NCI-H2107 (cell line): ENCODE measurements at regions not wholly inside any gene's neighbourhood (a gene's known extent, or its start where the extent isn't known, plus 50 kb on each side); places are given as distances from the start of the nearest gene placed in this dataset.

Experiments used
- DNase-seq: peaks from one replicate; lab custom pipeline; 2025; lab: John Stamatoyannopoulos, UW

- DNase-seq, result no peak
Observed at GRCh38 chr2:65649811-65650589, 217.6 kb upstream of the SPRED2 start.

- DNase-seq, result no peak
Observed at GRCh38 chr2:65647249-65647842, 214.9 kb upstream of the SPRED2 start.

- DNase-seq, result no peak
Observed at GRCh38 chr2:65640793-65641103, 208.3 kb upstream of the SPRED2 start.

DNA sequence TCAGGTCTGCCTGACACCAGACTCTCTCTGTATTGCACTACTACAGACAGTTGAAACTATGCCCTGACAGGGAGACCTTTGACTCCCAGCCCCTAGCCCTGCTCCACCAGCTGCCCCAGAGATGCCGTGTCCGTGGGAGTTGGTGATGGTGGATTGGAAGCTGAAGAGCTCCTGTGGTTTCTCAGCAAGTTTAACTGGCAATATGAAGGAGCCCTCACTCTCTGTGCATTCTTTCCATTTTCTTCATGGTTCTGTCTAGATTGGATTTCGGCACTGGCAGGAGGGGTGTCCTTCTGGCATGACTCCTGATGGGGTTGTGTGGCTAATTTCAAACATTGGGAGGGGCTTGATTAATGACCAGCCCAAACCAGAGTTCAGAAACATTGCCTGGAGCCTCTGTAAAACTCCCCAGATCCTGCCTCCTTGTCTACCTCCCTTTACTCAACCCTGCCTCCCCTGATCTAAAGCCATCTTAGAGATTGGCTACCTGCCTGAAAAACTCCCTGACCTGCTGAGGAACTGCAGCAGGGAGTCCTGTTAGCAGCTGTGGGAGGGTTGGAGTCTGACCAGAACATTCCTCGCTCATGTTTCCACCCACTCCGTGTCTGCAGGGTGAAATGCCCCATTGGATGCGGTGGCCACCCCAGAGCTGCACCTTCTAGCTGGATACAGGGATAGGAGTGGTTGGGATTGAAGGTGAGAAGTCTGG, 206.9 kb upstream of the SPRED2 start:
- no peak for DNase-seq

- DNase-seq, result no peak
Observed at GRCh38 chr2:65638443-65638842, 206.0 kb upstream of the SPRED2 start.

DNA sequence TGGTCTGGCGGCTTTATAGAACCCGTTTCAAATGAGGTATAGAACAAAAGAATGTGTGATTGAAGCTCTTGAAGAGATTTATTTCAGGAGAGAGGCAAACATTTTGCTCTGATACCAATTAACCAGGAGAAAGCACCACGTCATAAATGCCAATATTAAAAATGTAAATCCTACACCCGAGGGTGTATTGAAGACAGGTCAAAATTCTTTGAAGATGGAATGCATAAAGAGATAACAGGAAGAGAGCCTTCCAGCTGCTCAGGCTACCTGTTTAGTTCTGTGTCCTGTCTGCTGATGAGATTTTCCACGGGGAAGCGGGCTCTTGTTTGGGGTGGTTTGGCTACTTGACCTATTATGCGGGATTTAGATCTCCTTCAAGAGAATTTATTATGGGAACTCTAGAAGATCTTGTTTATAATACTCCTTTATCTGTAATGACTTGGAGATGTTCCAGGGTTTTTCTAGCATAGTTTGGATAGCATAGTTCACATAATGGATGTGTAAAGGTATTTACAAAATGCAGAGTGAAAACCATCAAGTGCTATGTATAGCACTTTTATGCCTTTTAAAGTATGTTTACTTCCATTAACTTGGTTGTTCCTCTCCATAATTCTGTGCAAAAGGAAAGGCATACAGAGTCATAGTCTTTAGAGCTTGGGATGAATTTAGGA, 204.5 kb upstream of the SPRED2 start:
- no peak for DNase-seq

GRCh38 chr2:65636024-65636423, 203.6 kb upstream of the SPRED2 start:
- DNase-seq, result no peak

GRCh38 chr2:65634304-65634703, 201.9 kb upstream of the SPRED2 start:
- no peak for DNase-seq

- no peak for DNase-seq
Observed at GRCh38 chr2:65630643-65631042, 198.2 kb upstream of the SPRED2 start.

GRCh38 chr2:65628156-65628555, 195.8 kb upstream of the SPRED2 start:
- no peak for DNase-seq

DNA sequence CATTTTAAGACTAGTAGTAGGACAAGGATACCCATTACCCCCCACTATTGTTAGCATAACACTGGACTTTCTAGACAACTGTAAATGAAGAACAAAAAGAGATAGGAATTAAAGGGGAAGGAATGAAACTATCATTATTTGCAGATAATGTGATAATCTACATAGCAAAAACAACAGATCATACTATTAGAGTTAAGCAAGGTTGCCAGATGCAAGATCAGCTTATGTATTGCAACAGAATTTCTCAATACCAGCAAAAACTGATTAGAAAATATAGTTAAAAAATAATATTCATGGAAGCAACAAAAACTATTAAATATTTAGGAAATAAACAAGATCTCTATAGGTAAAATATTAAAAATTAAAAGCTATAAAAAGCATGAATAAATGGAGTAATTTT, 194.4 kb upstream of the SPRED2 start:
- no peak for DNase-seq

DNA sequence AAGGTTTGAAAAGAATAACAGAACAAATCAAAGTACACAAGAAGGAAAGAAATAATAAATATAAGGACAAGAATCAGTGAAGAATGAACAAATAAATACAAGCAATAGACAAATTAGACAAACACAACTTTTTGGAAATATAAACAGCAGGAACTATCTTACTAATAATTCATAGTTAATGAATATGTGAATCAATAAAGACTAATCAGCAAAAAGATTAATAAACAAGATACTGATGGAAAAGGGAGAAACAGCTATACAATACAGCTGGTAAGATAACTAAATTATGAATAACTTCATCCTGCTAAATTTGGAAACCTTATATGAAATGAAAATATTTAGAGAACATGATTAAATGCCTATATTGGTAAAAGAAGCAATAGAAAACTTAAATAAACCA, 193.6 kb upstream of the SPRED2 start:
- DNase-seq, result no peak

GRCh38 chr2:65622951-65623535, 190.6 kb upstream of the SPRED2 start:
- no peak for DNase-seq

DNA sequence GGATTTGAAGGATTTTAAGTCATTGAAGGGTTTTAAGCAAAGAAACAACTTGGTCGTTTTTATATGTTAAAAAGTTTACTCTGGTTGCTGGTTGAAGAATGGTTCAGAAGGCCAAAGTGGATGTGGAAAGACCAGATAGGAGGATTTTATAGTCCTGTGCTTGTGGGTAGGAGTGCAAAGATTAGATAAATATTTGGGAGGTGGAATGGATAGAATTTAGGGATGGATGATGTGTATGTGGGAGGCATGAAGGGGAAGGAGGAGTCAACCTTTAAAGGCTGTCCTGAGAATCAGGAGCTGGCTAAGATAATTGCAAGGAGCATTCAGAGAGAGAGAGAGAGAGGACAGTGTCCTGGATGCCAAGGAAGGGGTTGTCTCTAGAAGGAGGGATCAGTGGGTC, 190.1 kb upstream of the SPRED2 start:
- no peak for DNase-seq

- DNase-seq, result no peak
Observed at GRCh38 chr2:65620524-65620923, 188.1 kb upstream of the SPRED2 start.

- no peak for DNase-seq
Observed at GRCh38 chr2:65620026-65620425, 187.6 kb upstream of the SPRED2 start.

DNA sequence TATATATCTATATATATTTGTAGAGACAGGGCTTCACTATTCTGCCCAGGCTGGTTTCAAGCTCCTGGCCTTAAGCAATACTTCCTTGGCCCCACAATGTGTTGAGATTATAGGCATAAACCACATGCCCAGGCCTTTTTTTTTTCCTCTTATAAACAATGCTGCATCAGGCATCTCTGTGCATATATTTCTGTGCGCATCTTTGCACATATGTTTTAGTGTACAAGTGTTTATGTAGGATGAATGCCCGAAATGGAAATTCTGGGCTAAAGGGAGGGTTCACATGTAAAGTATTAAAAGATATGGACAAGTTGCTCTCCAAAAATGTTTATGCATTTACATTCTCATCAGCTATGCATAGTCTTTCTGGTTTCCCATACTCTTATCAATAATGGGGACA, 183.2 kb upstream of the SPRED2 start:
- no peak for DNase-seq

DNA sequence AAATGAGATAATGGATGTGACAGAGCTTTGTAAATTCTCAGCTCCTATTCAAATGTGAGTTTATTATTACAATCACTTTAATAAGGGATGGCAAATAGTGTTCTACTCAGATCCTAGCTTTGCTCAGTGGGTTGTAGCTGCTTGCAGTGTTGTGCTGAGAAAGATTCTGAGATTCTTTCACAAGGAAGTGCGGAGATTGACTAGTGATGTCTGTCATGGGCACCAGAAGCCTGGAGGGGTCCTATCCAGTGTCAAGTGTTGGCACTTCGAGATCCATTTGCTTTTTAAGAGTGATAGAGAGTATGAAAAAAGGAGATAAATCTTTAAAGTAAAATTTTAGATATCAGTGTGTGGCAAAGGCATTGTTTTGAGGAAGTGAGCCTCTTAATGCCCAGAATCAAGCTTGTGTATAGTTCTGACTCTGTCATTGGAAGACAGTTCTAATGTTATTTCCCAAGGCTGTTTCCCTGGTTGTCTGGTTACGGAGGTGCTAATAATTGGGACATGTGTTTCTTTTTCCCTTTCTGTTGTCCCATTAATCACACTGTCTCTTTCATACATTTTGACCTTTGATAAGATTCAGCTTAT, 181.7 kb upstream of the SPRED2 start:
- DNase-seq, result no peak

GRCh38 chr2:65611488-65611887, 179.1 kb upstream of the SPRED2 start:
- DNase-seq, result no peak

GRCh38 chr2:65608916-65609315, 176.5 kb upstream of the SPRED2 start:
- DNase-seq, result no peak

GRCh38 chr2:65608466-65608865, 176.1 kb upstream of the SPRED2 start:
- no peak for DNase-seq

DNA sequence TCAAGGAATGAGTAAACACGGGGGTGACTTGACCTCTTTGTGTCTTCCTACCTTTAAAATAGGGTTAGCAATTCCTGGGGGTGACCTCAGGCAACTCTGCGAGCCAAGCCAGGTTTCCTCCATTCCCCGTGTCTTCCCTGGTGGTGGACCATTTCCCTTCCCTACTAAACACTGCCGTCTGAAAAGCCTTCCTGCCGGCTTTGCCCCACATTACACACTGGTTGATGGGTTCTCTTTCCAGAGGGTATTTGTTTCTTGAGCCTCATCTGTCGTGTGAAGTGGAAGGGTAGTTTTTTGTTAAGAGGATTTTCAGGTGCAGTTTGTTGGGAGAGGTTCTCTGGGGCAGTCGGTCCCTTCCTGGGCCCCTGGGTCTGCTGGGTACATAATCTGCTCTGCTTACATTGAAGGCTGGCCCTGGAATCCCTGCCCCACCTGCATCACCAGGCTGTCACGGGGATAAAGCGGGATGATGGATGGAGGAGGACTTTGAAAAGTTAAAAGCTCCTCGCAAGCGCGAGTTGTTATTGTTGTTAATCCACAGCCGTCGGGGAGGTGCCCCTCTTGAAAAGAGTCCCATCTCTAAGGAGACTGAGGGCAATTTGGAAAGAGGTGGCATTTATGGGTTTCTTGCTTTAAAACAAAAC, 175.4 kb upstream of the SPRED2 start:
- DNase-seq, result no peak
